Sigmoid colon (tissue), 4 donors: ENCODE measurements at regions not wholly inside any gene's neighbourhood (a gene's known extent, or its start where the extent isn't known, plus 50 kb on each side); places are given as distances from the start of the nearest gene placed in this dataset.

ENCODE experiments used
- EP300 ChIP-seq, 4 donors: sonication (generic); formaldehyde crosslinking; IDR thresholded peaks; one replicate each; pipeline ENCODE4 v1.6.1; 2017; ENCODE audit warnings: antibody characterized with exemption in 4 of 4
- POLR2A ChIP-seq, 2 donors: fragments of 450-650 bp; IDR thresholded peaks; one replicate each; pipeline ENCODE4 v1.6.1; 2016; ENCODE audit warnings: antibody characterized with exemption in 2 of 2, mild to moderate bottlenecking in 2 of 2, moderate library complexity in 2 of 2
- POLR2AphosphoS5 ChIP-seq, 4 donors: sonication (generic); formaldehyde crosslinking; IDR thresholded peaks; one replicate each; pipeline ENCODE4 v1.6.1; 2017; ENCODE audit warnings: antibody characterized with exemption in 4 of 4
- TF ChIP-seq, protein P1 (sequence below), 4 experiments: fragments of 450-650 bp in 3 of 4; fragments of 200-600 bp in 1 of 4; IDR thresholded peaks; one replicate each; pipeline ENCODE4 v1.5.1; 2016 to 2019; ENCODE audit warnings: antibody characterized with exemption in 4 of 4, mild to moderate bottlenecking in 3 of 4, moderate library complexity in 2 of 4

DNA sequence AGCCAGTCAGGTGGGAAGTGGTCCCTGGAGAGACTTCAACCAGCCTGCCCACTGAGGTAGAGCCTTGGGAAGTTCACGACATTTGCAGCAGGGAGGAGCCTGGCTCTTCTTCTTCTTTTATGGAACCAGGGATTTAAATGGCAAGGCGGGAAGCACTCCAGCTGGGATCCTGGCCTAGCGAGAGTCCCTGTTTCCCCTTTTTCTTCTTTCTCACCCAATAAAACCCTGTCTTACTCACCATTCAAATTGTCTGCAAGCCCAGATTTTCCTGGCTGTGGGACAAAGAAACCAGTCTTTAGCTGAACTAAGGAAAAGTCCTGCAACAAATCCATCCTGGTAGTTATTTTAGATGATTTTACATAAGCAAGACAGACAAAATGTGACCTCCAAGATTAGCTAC, 503.7 kb downstream of the CDH10 start:
- TF ChIP-seq, protein P1, sequence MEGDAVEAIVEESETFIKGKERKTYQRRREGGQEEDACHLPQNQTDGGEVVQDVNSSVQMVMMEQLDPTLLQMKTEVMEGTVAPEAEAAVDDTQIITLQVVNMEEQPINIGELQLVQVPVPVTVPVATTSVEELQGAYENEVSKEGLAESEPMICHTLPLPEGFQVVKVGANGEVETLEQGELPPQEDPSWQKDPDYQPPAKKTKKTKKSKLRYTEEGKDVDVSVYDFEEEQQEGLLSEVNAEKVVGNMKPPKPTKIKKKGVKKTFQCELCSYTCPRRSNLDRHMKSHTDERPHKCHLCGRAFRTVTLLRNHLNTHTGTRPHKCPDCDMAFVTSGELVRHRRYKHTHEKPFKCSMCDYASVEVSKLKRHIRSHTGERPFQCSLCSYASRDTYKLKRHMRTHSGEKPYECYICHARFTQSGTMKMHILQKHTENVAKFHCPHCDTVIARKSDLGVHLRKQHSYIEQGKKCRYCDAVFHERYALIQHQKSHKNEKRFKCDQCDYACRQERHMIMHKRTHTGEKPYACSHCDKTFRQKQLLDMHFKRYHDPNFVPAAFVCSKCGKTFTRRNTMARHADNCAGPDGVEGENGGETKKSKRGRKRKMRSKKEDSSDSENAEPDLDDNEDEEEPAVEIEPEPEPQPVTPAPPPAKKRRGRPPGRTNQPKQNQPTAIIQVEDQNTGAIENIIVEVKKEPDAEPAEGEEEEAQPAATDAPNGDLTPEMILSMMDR (IDR thresholded peaks at IDR 0.05): no peak
- TF ChIP-seq POLR2A (IDR thresholded peaks at IDR 0.05) (no peak), POLR2AphosphoS5 (IDR thresholded peaks at IDR 0.05) (no peak), EP300 (IDR thresholded peaks at IDR 0.05) (no peak)
